Activated naive CD4-positive, alpha-beta T cell treated with anti-CD3 and anti-CD28 coated beads for 36 hours (primary cell): ENCODE measurements at regions not wholly inside any gene's neighbourhood (a gene's known extent, or its start where the extent isn't known, plus 50 kb on each side); places are given as distances from the start of the nearest gene placed in this dataset.

Experiments
- CTCF ChIA-PET: fragments of 350-600 bp; sonication (Branson Sonifier 250); formaldehyde crosslinking; loops from one replicate; lab custom pipeline; 2021; ENCODE audit warnings: antibody characterized with exemption; lab: Charles Lee
- DNase-seq: peaks from one replicate; pipeline ENCODE4 v3.0.0-alpha.2; 2020
- H3K27ac Mint-ChIP-seq: one replicate; pipeline ENCODE4 v1.8.0; 2021; ENCODE audit warnings: mild to moderate bottlenecking, mixed read lengths
- H3K27me3 Mint-ChIP-seq: one replicate; pipeline ENCODE4 v1.8.0; 2021; ENCODE audit warnings: low read depth, mixed read lengths
- H3K36me3 Mint-ChIP-seq: one replicate; pipeline ENCODE4 v1.8.0; 2021; ENCODE audit warnings: low read depth, mixed read lengths
- H3K4me1 Mint-ChIP-seq: one replicate; pipeline ENCODE4 v1.8.0; 2021; ENCODE audit warnings: low read depth, mixed read lengths
- H3K4me3 Mint-ChIP-seq: one replicate; pipeline ENCODE4 v1.8.0; 2021; ENCODE audit warnings: mild to moderate bottlenecking, moderate library complexity, mixed read lengths
- H3K9me3 Mint-ChIP-seq: one replicate; pipeline ENCODE4 v1.8.0; 2021; ENCODE audit warnings: mixed read lengths
- intact Hi-C: fragments of 100-400 bp; cut with micrococcal nuclease; formaldehyde crosslinking; loops from one replicate; pipeline ENCODE4 v1.15.1; 2023

GRCh38 chr10:128386816-128387604 lies 260.8 kb upstream of the MKI67 start:
- Mint-ChIP-seq H3K4me3 (no peak overlapping the region), H3K36me3 (no peaks in the 10 kb centered on the region), H3K9me3 (no peaks in the 10 kb centered on the region), H3K4me1 (no peaks in the 10 kb centered on the region), H3K27ac (no peak overlapping the region), H3K27me3 (peaks cover 12% of the 10 kb centered on the region)
- CTCF ChIA-PET = no interaction called here
- intact Hi-C loops = no loop called here
- DNase-seq = no peak

GRCh38 chr10:128390596-128390995 lies 264.4 kb upstream of the MKI67 start:
- intact Hi-C loops = no loop called here
- Mint-ChIP-seq H3K4me3 (no peak overlapping the region), H3K27ac (no peak overlapping the region), H3K36me3 (no peaks in the 10 kb centered on the region), H3K4me1 (no peaks in the 10 kb centered on the region), H3K27me3 (peaks cover 12% of the 10 kb centered on the region), H3K9me3 (no peaks in the 10 kb centered on the region)
- CTCF ChIA-PET = no interaction called here
- no peak for DNase-seq

GRCh38 chr10:128393546-128393945 lies 267.3 kb upstream of the MKI67 start:
- Mint-ChIP-seq H3K27ac (no peak overlapping the region), H3K4me3 (no peak overlapping the region), H3K27me3 (peaks cover 8% of the 10 kb centered on the region), H3K4me1 (no peaks in the 10 kb centered on the region), H3K36me3 (no peaks in the 10 kb centered on the region), H3K9me3 (no peaks in the 10 kb centered on the region)
- CTCF ChIA-PET = no interaction called here
- intact Hi-C loops = no loop called here
- DNase-seq = no peak

GRCh38 chr10:128398118-128398517 lies 271.9 kb upstream of the MKI67 start:
- CTCF ChIA-PET = no interaction called here
- no peaks in the 10 kb centered on the region for H3K36me3 Mint-ChIP-seq
- H3K27me3 Mint-ChIP-seq = no peaks in the 10 kb centered on the region
- H3K27ac Mint-ChIP-seq = no peak overlapping the region
- no peak overlapping the region for H3K4me3 Mint-ChIP-seq
- H3K9me3 Mint-ChIP-seq = peaks cover 6% of the 10 kb centered on the region
- intact Hi-C loops = no loop called here
- no peaks in the 10 kb centered on the region for H3K4me1 Mint-ChIP-seq
- no peak for DNase-seq

GRCh38 chr10:128398999-128399398 lies 272.8 kb upstream of the MKI67 start:
- CTCF ChIA-PET = no interaction called here
- no peak overlapping the region for H3K27ac Mint-ChIP-seq
- intact Hi-C loops = no loop called here
- no peaks in the 10 kb centered on the region for H3K36me3 Mint-ChIP-seq
- H3K4me1 Mint-ChIP-seq = no peaks in the 10 kb centered on the region
- no peak for DNase-seq
- peaks cover 6% of the 10 kb centered on the region for H3K9me3 Mint-ChIP-seq
- no peaks in the 10 kb centered on the region for H3K27me3 Mint-ChIP-seq
- no peak overlapping the region for H3K4me3 Mint-ChIP-seq

- intact Hi-C loops = no loop called here
- Mint-ChIP-seq H3K27ac (no peak overlapping the region), H3K27me3 (no peaks in the 10 kb centered on the region), H3K36me3 (no peaks in the 10 kb centered on the region), H3K9me3 (peaks cover 6% of the 10 kb centered on the region), H3K4me3 (no peak overlapping the region), H3K4me1 (no peaks in the 10 kb centered on the region)
- CTCF ChIA-PET = no interaction called here
- DNase-seq = no peak
Measured at GRCh38 chr10:128400564-128400963, 274.3 kb upstream of the MKI67 start.

GRCh38 chr10:128405450-128405849 lies 279.2 kb upstream of the MKI67 start:
- CTCF ChIA-PET = no interaction called here
- intact Hi-C loops = no loop called here
- Mint-ChIP-seq H3K36me3 (no peaks in the 10 kb centered on the region), H3K9me3 (peaks cover 6% of the 10 kb centered on the region), H3K4me1 (no peaks in the 10 kb centered on the region), H3K27me3 (no peaks in the 10 kb centered on the region), H3K27ac (no peak overlapping the region), H3K4me3 (no peak overlapping the region)
- DNase-seq = no peak

- no peaks in the 10 kb centered on the region for H3K9me3 Mint-ChIP-seq
- H3K4me3 Mint-ChIP-seq = no peak overlapping the region
- H3K36me3 Mint-ChIP-seq = no peaks in the 10 kb centered on the region
- H3K27ac Mint-ChIP-seq = no peak overlapping the region
- H3K4me1 Mint-ChIP-seq = no peaks in the 10 kb centered on the region
- no peak for DNase-seq
- intact Hi-C loops = no loop called here
- peaks cover 4% of the 10 kb centered on the region for H3K27me3 Mint-ChIP-seq
- CTCF ChIA-PET = no interaction called here
Measured at GRCh38 chr10:128411643-128412042, 285.4 kb upstream of the MKI67 start.

- DNase-seq = no peak
- Mint-ChIP-seq H3K4me3 (no peak overlapping the region), H3K36me3 (no peaks in the 10 kb centered on the region), H3K27me3 (peaks cover 6% of the 10 kb centered on the region), H3K27ac (no peak overlapping the region), H3K9me3 (no peaks in the 10 kb centered on the region), H3K4me1 (no peaks in the 10 kb centered on the region)
- intact Hi-C loops = no loop called here
- CTCF ChIA-PET = no interaction called here
Measured at GRCh38 chr10:128414568-128414967, 288.3 kb upstream of the MKI67 start.

- no peak overlapping the region for H3K27ac Mint-ChIP-seq
- H3K9me3 Mint-ChIP-seq = no peaks in the 10 kb centered on the region
- intact Hi-C loops = no loop called here
- no peaks in the 10 kb centered on the region for H3K36me3 Mint-ChIP-seq
- no peak overlapping the region for H3K4me3 Mint-ChIP-seq
- CTCF ChIA-PET = no interaction called here
- peaks cover 6% of the 10 kb centered on the region for H3K27me3 Mint-ChIP-seq
- DNase-seq = no peak
- H3K4me1 Mint-ChIP-seq = no peaks in the 10 kb centered on the region
Measured at GRCh38 chr10:128416231-128416630, 290.0 kb upstream of the MKI67 start.

GRCh38 chr10:128417826-128418225 lies 291.6 kb upstream of the MKI67 start:
- Mint-ChIP-seq H3K36me3 (no peaks in the 10 kb centered on the region), H3K27me3 (peaks cover 6% of the 10 kb centered on the region), H3K4me1 (no peaks in the 10 kb centered on the region), H3K27ac (no peak overlapping the region), H3K9me3 (no peaks in the 10 kb centered on the region), H3K4me3 (no peak overlapping the region)
- intact Hi-C loops = no loop called here
- no peak for DNase-seq
- CTCF ChIA-PET = interaction anchor here (0.6 kb wide), 1 partner anchor 448 kb away, joined by 5 read pairs; no protein-coding TSS in a partner anchor

GRCh38 chr10:128418819-128419218 lies 292.6 kb upstream of the MKI67 start:
- Mint-ChIP-seq H3K9me3 (no peaks in the 10 kb centered on the region), H3K36me3 (no peaks in the 10 kb centered on the region), H3K27me3 (peaks cover 6% of the 10 kb centered on the region), H3K4me1 (no peaks in the 10 kb centered on the region), H3K27ac (no peak overlapping the region), H3K4me3 (no peak overlapping the region)
- no peak for DNase-seq
- CTCF ChIA-PET = no interaction called here
- intact Hi-C loops = no loop called here

- H3K9me3 Mint-ChIP-seq = no peaks in the 10 kb centered on the region
- peaks cover 3% of the 10 kb centered on the region for H3K27me3 Mint-ChIP-seq
- CTCF ChIA-PET = no interaction called here
- H3K36me3 Mint-ChIP-seq = no peaks in the 10 kb centered on the region
- no peak for DNase-seq
- no peaks in the 10 kb centered on the region for H3K4me1 Mint-ChIP-seq
- intact Hi-C loops = no loop called here
- no peak overlapping the region for H3K4me3 Mint-ChIP-seq
- no peak overlapping the region for H3K27ac Mint-ChIP-seq
Measured at GRCh38 chr10:128419466-128420019, 293.3 kb upstream of the MKI67 start.
